MM.1S (cell line): ENCODE measurements at regions not wholly inside any gene's neighbourhood (a gene's known extent, or its start where the extent isn't known, plus 50 kb on each side); places are given as distances from the start of the nearest gene placed in this dataset.

Experiments
- EZH2 ChIP-seq: fragments of 300-600 bp; sonication (generic); optimal IDR thresholded peaks from 2 replicates; pipeline ENCODE3; 2017; ENCODE audit warnings: low read depth, mild to moderate bottlenecking, antibody characterized with exemption, low read length, mixed read lengths
- EZH2phosphoT487 ChIP-seq: fragments of 300-600 bp; sonication (generic); IDR thresholded peaks from 2 replicates; pipeline ENCODE4 v1.6.1; 2018; ENCODE audit warnings: antibody characterized with exemption, low read length
- TF ChIP-seq, protein P1 (sequence below): fragments of 300-600 bp; sonication (generic); IDR thresholded peaks from 2 replicates; pipeline ENCODE4 v1.5.1; 2016; ENCODE audit warnings: antibody characterized with exemption, low read length, mixed read lengths

DNA sequence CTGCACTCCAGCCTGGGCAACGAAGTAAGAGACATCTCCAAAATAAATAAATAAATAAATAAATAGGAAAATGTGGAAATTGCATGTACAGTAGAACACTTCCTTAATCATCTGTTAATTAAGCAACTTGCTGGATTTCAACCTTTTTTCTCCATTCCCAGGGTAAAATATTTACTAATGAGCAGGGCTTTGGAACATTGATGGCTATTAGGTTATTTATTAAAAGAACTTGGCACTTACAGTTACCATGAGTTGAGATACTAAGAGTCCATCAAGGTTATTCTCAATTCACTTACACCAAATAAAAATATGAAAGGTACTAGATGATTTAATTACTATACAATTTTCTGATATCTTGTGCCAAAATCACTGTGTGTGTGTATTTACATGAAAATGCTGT is 607.1 kb downstream of the PCDH18 start:
- TF ChIP-seq, protein P1, sequence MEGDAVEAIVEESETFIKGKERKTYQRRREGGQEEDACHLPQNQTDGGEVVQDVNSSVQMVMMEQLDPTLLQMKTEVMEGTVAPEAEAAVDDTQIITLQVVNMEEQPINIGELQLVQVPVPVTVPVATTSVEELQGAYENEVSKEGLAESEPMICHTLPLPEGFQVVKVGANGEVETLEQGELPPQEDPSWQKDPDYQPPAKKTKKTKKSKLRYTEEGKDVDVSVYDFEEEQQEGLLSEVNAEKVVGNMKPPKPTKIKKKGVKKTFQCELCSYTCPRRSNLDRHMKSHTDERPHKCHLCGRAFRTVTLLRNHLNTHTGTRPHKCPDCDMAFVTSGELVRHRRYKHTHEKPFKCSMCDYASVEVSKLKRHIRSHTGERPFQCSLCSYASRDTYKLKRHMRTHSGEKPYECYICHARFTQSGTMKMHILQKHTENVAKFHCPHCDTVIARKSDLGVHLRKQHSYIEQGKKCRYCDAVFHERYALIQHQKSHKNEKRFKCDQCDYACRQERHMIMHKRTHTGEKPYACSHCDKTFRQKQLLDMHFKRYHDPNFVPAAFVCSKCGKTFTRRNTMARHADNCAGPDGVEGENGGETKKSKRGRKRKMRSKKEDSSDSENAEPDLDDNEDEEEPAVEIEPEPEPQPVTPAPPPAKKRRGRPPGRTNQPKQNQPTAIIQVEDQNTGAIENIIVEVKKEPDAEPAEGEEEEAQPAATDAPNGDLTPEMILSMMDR: no peak
- TF ChIP-seq EZH2 (no peak), EZH2phosphoT487 (no peak)
